ENCODE measurements at regions not wholly inside any gene's neighbourhood (a gene's known extent, or its start where the extent isn't known, plus 50 kb on each side); places are given as distances from the start of the nearest gene placed in this dataset.
"Not testable (repeated sequence)": the region's sequence is repeated elsewhere in the genome, so short reads cannot be mapped to it uniquely, and the experiment has no call there.

DNA sequence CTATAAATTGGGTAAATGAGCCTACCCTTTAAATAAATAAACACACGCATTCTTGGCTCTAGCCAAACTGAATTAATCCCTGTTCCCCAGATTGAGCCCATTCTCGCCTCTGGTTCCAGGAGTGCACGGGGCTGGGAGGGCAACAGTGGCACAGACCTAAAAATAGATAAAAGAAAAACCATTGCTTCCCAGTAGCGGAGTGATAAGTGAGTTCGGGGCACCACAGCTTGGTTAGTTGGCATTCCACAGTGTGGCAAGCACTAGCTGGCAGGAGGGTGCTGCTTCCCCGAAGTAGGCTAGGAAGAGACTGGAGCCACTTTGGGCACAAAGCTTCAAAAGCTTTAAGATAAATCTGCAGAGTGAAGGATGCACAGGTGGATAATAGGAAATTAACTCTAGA lies 322.2 kb upstream of the SGCD start:
- no peak for DNase-seq

DNA sequence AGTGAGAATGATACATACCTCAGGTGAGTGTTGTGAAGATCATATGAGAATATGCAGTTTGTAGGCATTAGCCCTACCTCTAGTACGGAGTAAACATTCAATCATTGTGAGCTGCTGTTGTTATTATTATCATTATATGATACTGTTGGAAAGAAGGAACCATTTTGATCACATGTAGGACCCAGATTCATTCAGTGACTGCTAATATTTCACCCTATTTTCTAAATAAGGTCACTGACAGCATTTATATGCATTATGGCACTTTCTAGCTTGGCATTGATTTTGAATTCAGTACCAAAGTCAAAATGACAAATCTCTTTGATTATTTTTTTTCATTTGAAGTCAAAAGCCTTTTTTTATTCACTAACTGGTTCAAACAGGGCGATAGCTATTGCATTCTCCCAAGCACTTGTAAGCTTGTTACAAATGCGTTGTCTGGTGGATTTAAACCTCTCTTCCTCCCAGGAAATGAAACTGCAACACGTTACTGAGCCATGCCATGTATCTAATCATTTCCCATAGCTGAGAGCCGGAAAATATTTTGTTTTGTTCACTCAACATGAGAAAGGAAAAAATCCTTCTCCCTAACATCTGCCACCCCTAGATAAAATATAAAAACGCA lies 320.8 kb upstream of the SGCD start:
- no peak for DNase-seq

DNA sequence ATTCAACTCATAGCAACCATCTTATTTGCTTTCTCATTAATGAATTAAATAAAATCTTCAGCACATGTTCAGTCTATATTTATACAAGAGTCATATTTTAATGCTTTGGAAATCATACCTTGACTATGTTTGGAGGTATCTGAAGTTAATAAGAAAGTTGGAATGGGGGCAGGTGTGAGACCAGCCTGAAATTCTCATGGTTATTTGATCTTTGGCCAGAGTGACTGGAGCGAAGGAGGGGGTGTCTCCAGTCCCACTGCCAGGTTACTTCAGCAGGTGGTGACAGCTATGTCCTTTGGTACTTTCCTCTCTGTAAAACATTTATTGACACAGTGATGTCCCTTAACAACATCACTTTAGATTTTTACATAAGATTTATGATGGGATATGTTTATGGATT lies 318.1 kb upstream of the SGCD start:
- no peak for DNase-seq

DNA sequence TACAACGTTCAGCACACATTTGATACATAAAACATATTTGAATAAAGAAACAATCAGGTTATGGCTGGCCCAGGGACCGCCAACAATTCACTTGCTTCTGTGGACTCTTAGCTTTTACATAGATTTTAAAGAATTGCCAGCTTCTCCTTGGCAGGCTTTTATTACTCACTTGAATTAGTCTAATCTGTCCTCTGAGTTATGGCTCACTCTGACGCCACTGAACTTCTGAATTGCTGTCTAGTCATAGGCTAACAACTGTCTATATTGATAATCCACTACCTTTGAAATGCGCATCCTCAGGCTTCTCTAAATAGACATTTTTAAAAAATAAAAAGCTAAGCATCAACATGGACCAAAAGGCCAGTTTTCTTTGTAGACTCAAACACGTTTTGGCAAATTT lies 317.4 kb upstream of the SGCD start:
- DNase-seq = no peak

DNA sequence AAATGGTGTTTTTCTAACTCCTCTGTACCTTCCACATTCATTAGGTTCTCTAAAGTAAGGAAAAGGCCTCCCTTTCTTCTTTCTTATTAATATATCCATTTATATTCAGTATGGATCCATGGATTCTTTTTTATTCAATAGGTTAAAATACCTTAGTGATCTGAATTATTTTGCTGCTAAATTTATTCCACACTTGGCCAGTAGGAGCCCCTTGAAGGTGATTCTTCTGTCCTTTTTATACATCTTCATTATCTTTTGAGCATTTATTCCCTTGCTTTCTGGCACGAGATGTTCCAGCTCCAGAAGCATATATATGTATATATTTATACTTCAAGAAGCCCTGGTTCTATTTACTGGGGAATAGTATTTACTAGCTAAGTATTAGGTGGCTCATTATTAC lies 311.8 kb upstream of the SGCD start:
- no peak for DNase-seq

DNA sequence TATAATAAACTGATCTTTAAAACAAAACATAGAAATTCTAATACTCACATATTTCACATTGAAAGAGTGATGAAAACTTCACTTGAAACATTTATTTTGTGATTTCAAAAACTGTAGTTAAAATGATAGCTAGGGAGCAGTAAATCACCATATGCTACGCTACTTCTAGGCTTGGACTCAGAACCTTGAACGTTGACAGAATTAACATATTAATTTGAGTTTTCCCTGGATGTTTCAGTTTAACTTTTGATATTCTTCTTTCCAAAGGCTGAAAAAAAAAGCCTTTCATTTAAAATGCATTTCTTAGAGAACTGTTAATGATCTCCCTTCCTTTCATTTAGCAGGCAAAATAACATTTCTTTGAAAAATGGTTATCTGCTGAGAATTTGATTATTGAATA lies 307.8 kb upstream of the SGCD start:
- DNase-seq = no peak

DNA sequence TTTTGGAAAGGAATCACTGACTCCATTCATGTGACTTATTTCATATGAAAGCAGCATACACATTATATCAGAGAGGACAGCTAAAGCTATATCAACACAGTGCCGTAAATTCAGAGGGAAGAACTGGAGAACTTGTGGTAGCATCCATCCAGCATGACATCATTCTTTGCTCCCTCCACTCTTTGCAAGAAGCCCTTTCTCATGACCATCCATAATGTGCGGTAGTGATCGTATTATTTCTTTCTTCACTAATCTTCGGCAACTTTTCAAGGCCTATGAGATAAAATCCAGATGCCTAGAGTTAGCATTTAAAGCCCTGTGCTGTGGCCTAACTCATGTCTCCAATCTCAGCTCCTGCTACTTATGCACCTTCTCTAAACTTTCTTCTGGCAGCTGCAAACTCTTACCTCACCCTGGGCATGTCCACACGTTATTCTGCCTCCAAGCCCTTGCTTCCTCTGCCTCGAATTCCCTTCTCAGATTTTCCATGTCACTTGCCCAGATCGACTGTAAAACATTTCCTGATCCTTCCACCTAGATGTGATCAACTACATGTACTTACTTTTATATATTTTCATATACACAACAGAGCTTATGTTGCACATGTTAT lies 307.3 kb upstream of the SGCD start:
- no peak for DNase-seq

DNA sequence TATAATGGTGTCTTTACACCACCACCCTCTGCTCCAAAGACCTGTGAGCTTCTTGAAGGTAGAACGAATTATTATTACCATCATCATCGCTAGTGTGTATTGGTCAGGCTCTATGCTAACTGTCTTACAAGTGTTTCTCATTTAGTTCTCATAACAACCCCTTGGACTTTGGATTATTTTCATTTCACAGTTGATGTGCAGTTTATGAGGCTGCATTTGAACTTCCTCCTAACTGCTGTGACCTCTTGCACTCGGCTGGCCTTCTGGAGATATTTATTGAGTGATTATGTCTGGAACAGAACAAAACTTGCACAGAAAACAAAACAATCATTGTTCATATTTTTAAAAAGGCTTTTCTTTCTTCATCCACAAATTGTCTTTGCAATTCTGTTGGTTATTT lies 306.3 kb upstream of the SGCD start:
- no peak for DNase-seq

DNA sequence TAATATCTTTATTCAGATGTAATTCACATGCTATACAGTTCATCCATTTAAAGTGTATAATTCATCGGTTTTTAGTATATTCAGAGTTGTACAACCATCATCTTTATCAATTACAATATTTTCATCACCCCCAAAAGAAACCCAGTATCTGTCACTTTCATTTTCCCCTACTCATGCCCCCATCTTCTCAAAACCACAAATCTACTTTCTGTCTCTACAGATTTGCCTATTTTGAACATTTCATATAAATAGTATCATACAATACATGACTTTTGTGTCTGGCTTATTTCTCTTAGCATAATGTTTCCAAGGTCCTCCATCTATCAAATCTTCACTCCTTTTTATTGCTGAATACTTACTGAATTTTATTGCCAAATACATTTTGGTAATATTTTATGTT lies 305.1 kb upstream of the SGCD start:
- DNase-seq = no peak

DNA sequence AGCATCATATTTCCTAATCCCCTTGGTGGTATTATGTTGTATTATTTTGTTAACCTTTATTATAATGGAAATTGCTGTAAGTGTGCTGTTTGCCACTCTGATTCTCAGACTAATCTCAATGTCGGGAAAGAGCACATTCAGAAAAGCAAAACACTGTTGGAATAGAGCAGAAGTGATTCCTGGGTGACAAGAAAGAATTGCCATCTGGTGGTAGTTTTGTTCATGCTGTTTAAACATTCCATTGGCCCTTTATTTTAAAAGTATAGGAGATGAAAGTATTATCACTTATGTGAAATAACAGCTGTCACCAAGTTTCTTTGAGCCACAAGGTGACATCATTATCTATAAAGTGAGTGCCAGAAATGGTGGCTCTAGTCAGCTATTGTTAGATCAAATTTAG lies 301.3 kb upstream of the SGCD start:
- no peak for DNase-seq

DNA sequence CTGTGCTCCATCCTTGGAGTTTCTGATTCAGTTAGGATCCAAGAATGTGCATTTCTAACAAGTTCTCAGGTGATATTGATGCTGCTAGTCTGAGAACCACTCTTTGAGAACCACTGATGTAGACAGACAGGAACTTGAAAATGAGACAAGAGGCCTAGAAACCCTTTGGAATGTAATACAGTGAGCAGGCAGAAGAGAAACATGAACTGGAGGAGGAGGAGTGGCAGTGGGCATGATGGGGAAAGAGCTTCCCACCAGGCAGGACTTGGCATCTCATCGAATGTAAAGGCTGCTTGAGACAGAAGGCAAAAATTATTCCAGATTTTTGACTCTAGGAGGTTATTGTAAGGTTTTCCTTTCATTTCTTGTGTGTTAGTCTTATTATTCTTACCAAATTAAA lies 295.8 kb upstream of the SGCD start:
- no peak for DNase-seq

DNA sequence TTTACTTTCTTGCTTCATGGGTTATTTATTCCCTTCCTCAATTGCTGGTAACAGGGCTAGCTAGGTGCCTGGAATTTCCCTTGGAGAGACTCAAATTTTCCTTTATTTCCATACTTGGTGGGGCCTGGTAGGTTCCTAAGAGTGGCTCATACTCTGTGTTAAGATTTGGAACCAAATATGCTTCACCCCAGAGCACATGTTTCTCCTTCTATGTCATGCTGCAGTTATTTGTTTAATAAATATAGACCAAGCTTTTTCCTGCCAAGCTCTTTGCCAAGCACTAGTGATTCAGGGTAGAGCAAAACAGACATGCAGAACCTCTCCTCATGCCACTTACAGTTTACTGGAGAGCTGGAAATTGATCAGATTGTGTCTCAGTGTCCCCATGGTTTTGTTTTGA lies 290.3 kb upstream of the SGCD start:
- no peak for DNase-seq

DNA sequence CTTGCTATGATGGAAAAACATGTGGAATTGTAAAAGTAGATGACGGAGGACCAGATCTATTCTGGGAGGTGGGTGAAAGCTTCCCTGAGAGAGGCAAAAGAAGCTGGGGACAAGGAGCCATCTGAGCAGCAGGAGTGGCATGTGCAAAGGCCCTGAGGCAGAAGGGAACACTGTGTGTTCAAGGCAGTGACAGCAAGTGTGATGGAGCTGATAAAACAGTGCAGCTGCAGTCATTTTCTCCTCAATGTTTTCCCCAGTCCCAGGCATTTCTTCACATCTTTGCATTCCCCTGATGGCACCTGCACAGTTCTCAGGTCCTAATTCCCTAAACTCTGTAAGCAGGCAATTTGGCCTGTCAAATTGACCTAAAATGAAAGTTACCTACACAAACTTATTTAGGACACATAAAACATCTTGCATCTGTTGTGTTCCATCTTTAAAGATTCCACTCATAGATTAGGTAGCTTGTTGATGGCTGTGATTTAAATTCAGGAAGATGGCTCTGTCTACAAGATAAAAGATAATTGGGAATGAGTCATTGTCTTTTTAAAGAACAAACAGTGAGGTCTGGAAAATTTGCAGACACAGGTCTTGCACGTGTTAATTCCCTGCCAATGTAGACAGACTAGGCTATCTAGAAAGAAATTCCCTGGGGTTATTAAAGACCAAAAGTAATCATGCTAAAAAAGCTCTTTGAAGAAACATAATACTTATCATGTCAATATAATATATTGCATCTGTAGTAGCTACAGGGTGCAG lies 289.6 kb upstream of the SGCD start:
- DNase-seq = no peak

DNA sequence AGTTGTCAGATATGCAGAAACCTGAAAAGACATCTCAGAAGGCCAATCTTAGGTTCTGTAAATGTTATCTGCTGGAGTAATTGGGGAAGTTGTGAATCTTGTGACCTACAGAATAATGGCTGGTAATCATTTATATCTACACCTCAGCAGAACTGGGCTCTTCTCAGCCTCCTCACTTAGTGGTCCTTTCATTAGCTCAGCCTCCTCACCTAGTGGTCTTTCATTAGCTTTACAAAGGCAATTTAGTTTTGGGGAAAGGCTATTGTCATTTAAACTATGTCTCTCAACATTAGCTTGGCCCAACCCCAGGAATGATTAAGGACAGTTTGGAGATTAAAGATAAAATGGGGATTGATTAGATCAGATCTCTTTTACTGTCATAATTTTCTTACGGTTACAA lies 284.2 kb upstream of the SGCD start:
- no peak for DNase-seq

DNA sequence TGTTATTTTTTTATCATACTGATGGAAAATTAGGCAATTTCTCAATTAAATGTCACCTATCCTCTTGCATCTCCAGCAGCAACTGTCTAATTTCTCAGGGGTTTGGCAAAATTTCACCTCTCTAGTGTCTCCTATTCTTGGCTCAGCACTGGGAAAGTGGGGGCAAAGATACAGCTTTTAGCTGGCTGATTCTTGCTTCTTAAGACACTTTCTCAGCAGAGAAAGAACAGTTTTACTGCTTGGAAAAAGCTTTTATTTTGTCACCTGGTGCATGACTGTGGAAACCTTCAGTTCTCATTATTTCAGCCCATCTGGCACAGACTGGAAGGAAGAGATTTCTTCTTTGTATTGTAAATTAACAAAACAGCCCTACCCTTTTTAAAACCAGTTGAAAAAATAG lies 283.6 kb upstream of the SGCD start:
- DNase-seq = no peak

DNA sequence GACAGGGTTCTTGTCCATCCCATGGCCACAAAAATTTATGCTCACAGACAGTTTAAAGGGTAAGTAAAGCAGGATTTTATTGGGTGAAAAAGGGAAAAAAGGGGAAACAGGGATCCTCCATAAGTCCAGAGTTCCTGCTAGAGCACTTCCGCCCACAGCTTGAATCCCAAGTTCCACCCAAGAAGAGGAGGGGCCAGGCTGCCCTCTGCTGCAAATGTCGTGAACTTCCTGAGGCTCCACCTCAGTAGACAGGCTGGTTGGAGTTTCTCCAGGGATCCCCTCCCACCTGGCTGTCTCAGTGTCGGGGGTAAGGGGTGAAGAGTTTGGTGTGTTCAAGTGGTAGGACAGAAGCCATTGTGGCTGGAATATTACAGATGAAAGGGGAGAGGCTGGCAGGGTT lies 275.0 kb upstream of the SGCD start:
- no peak for DNase-seq

DNA sequence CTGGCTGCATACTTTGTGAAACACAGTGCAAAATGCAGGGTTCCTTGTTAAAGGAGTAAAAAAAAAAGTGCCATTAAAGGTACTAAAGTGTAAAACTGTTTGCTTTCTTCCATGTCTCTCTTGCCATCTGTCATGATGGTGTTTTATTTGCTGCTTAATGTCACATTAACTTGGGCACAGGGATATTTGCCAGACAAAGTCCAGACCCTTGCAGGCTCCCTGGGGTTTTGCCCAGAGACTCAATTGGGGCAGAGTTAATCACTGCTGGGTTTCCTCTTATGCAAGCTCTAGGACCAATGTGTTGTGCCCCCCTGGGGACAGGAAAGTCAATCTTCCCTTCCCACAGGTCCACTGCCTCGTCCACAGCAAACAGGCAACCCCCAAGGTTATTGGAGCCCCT lies 274.3 kb upstream of the SGCD start:
- DNase-seq = no peak

DNA sequence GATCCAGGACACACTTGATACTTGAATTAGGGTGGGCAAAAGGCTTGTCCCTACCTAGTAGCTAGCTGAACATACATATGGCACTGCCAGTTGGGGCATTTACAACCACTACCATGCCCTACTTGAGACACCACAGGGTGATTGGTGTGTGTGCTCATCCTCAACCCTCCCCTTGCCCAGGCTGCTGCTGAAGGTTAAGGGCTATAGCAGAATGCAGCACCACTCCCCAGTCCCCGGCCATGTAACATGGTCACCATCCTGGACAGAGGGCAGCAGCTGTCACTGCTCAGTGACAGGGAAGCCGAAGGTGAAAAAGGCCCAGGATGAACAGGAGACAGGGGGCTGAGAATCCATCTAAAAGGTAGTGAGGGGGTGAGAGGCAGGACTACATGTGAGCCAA lies 273.9 kb upstream of the SGCD start:
- no peak for DNase-seq

DNA sequence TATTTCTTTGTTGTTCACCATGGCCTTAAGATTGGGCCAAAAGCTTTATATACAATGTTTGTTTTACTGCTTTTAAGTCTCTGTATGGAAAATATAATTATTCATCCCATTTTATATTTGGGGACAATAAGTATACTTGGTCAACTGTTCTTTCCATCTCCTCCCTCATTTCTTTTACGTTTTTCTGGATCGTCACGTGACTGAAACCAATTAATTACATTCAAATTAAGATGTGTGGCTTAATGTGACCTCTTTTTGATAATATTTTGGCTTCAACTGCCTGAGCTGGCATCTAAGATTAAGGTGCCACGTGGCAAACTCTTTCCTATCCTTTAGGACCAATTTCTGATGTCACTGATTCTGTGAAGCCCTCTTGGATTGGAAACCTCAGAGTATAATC lies 250.1 kb upstream of the SGCD start:
- DNase-seq = no peak

DNA sequence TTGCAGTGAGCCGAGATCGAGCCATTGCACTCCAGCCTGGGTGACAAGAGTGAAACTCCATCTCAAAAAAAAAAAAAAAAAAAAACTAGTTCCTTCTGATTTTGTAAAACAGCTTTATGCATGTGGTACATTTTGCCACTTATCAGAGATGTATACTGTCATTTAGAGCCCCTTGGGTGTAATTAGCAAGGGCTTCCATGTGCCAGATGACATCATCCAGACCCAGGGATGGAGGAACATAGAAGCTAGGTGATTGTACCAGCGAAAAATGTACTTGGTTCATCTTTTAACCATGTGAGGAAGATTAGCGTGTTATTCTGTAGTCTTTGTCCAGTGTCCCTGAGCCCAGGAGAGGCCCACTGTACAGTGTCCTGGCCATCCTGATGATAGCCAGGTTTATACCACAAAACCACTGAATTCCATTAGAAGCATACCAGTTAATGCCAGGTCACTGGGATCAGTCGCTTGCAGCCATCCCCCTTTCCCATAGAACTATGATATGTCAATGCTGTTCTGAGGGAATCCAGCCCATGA lies 239.3 kb upstream of the SGCD start:
- no peak for DNase-seq

DNA sequence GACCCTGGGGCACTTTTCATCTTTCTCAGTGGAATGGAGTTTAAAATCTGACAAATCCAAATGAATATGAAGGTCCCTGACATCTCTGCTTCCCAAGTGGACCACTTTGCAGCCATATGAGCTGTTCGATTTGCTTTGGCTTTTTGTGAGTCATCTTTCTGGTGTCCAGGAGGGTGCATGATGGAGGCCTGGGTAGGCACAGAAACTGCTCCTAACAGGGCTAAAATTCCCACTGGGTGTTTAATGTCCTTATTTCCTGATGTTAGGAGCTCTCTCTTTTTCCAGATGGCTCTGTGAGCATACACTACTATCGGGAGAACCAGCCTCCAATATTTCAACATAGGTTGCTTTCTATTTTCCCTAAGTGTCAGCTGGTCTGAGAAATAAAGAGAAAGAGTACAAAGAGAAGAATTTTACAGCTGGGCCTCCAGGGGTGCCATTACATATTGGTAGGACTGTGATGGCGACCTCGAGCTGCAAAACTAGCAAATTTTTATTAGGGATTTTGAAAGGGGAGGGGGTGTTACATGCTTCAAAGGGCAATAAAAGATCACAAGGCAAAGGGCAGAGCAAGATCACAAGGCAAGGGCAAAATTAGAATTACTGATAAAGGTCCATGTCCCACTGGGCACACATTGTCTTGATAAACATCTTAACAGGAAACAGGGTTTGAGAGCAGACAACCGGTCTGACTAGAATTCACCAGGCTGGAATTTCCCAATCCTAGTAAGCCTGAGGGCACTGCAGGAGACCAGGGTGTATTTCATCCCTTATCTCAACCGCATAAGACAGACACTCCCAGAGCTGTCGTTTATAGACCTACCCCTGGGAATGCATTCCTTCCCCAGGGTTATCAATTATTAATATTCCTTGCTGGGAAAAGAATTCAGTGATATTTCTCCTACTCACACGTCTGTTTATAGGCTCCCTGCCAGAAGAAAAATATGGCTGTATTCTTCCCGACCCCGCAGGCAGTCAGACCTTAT lies 236.7 kb upstream of the SGCD start:
- not testable (repeated sequence) for DNase-seq

DNA sequence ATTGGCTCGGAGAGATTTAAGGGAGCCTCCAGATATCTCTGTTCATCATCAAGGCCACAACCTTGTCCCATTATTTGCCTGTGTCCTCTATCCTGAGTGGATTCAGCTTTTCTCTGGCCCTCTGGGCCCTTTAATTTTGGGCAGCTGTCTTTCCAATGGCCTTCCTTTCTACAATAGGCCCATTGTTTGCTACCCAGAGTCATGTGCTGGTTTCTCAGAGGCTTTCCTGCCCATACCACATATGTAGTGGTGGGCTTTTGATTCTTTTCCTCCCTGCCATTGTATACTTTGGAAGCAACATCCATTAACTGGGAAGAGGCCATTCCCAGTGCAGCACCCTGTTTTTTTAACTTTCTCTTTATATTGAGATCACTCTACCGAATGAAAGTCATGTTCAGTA lies 233.9 kb upstream of the SGCD start:
- DNase-seq = no peak

DNA sequence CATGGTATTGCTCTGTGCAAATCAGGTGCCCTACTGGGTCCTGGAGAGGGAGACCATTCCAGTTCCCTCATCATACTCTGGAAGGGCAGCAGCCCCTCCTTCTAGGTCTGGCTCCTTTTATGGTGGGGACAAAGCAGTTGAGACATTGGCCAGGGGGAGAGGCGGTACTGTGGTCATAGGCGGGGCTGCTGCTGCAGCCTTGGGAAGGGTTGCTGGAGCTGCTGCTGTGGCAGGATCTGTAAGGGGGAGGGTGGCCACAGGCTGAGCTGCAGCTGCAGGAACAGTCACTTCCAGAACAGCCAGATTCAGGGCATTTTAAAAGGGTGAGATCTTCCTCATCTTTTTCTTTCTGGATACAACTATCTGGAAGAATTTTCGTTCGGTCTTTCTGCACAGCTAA lies 233.0 kb upstream of the SGCD start:
- no peak for DNase-seq

Measured in NCI-H146 (cell line).